22Rv1 (cell line): ENCODE measurements at regions not wholly inside any gene's neighbourhood (a gene's known extent, or its start where the extent isn't known, plus 50 kb on each side); places are given as distances from the start of the nearest gene placed in this dataset.

ENCODE experiments used
- CTCF ChIP-seq: fragments of 450-650 bp; IDR thresholded peaks from 2 replicates; pipeline ENCODE4 v1.5.1; 2017; ENCODE audit warnings: mild to moderate bottlenecking
- ZFX ChIP-seq: fragments of 450-650 bp; IDR thresholded peaks from 2 replicates; pipeline ENCODE4 v1.6.1; 2017; ENCODE audit warnings: antibody characterized with exemption, borderline replicate concordance

DNA sequence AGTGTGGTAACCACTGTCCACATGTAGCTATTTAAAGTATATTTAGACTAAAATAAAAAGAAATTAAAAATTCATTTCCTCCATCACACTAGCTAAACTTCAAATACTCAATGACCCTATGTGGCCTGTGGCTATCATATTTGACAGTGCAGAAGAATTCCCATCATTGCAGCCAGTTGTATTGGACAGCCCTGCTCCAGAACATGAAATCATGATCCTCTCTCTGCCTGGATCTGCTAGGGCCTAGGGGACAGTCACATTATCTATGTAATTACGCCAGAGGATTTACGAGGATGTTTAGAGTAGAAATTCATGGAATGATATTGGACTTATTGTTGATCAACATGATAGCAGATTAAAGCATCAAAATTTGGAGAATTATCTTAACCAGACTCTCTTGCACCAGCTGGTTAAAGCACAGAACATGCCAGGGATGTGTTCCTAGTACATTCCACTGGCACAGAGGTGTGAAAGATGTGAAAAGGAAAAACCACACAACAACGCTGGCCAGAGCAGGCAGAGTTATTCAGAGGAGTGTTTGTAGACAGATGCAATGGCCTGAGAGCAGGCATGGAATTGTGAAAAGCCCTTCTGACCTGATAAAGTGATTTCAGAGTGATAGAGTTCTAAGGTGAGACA lies 108.9 kb upstream of the STARD13 start:
- TF ChIP-seq CTCF (no peak), ZFX (no peak)
